ENCODE measurements at regions not wholly inside any gene's neighbourhood (a gene's known extent, or its start where the extent isn't known, plus 50 kb on each side); places are given as distances from the start of the nearest gene placed in this dataset.
A peak's percentile ranks its signal among the peaks of the same experiment; 100 is the strongest.

DNA sequence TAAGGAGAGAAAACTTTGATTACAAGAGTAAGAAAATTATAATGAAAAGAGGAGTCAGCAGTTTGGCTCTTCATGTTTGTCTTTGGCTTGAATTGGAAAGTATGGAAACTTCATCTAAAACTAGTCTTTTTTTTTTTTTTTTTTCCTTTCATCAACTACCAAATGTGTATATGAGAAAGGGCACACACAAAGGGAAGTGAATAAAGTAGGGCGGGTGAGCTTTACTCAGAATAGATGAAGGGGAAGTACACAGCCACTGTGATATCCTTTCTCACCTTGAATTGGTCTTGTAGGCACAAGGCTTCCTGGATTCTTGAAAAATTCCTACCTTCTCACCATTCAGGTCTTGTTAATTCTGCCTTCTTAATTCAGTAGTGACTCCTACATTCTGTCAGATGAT, 652.3 kb upstream of the KCNMB2 start:
- ChIA-PET POLR2A (ENCODE audit: partially characterized antibody) (no interaction called here), CTCF (ENCODE audit: partially characterized antibody) (no interaction called here)
- Histone ChIP-seq H3K56ac (replicated peaks; ENCODE audit: insufficient read length, low read depth, low read length) (no peak overlapping the region), H3K27ac (ENCODE audit: low read depth, low read length) (no peak overlapping the region), H3K9me3 (ENCODE audit: insufficient read depth in 2 of 2, low read depth in 1 of 2, low read length in 1 of 2) (no peaks in the 10 kb centered on the region), H3K9ac (replicated peaks in 1 of 4; ENCODE audit: extremely low read depth in 1 of 4, low read depth in 3 of 4, low read length in 3 of 4) (no peak overlapping the region), H2BK15ac (ENCODE audit: low read length) (no peak overlapping the region), H3K14ac (ENCODE audit: insufficient read length) (no peak overlapping the region), H2AFZ (ENCODE audit: low read length) (peak overlapping the region; percentile 66; the same call in 1 of the 2 replicates), H3K4me1 (replicated peaks in 1 of 4; ENCODE audit: control insufficient read depth in 3 of 4, insufficient read depth in 4 of 4, low read length in 3 of 4) (no peaks in the 10 kb centered on the region), H3K23ac (ENCODE audit: insufficient read length) (no peak overlapping the region), H3K79me2 (ENCODE audit: control insufficient read depth in 1 of 2, insufficient read depth in 2 of 2, low read length in 2 of 2) (no peaks in the 10 kb centered on the region), H2AK5ac (ENCODE audit: low read depth, low read length) (no peak overlapping the region), H3K23me2 (ENCODE audit: low read depth, low read length) (no peaks in the 10 kb centered on the region), H3K79me1 (ENCODE audit: low read depth, low read length) (no peaks in the 10 kb centered on the region), H3K18ac (ENCODE audit: extremely low read depth, low read length) (no peak overlapping the region), H4K20me1 (replicated peaks in 1 of 2; ENCODE audit: control insufficient read depth in 1 of 2, insufficient read depth in 2 of 2, low read length in 2 of 2) (no peaks in the 10 kb centered on the region), H3K27me3 (replicated peaks in 1 of 4; ENCODE audit: control insufficient read depth in 3 of 4, extremely low read depth in 1 of 4, insufficient read depth in 3 of 4, low read length in 3 of 4) (no peaks in the 10 kb centered on the region), H2BK12ac (ENCODE audit: low read depth, low read length) (no peak overlapping the region), H4K91ac (replicated peaks; ENCODE audit: insufficient read length, low read length) (no peak overlapping the region), H4K8ac (ENCODE audit: extremely low read depth, insufficient read depth, low read length) (no peak overlapping the region), H2BK120ac (replicated peaks; ENCODE audit: low read depth, low read length) (no peak overlapping the region), H3K4me3 (ENCODE audit: extremely low read depth in 1 of 4, insufficient read depth in 2 of 4, low read depth in 3 of 4, low read length in 4 of 4) (no peak overlapping the region), H3K4me2 (ENCODE audit: insufficient read depth in 1 of 2, low read depth in 2 of 2, low read length in 2 of 2) (no peak overlapping the region), H2BK5ac (ENCODE audit: low read depth, low read length) (no peak overlapping the region), H3K36me3 (ENCODE audit: control insufficient read depth in 2 of 4, insufficient read depth in 4 of 4, low read length in 3 of 4) (no peaks in the 10 kb centered on the region), H3K4ac (replicated peaks; ENCODE audit: insufficient read length, low read depth, low read length) (no peak overlapping the region), H4K5ac (ENCODE audit: insufficient read length, low read depth, low read length) (no peak overlapping the region), H2BK20ac (ENCODE audit: low read length) (no peak overlapping the region)
- WGBS, 2 experiments (ENCODE audit: extremely low coverage in 1 of 2, insufficient coverage in 1 of 2, insufficient read length in 1 of 2, insufficient replicate concordance in 2 of 2, low coverage in 1 of 2, low lambda C conversion rate in 2 of 2, missing lambda C conversion rate in 1 of 2), result 88% methylated on average over 1 of the region's 1 CpG; no CpG with 5 or more reads in 1 of the 2 experiments
- FAIRE-seq, result no peak
- no peak for DNase-seq (ENCODE audit: low read depth in 1 of 2, low spot score in 2 of 2)
- TF ChIP-seq ZNF274 (IDR thresholded peaks at IDR 0.05; ENCODE audit: borderline replicate concordance, extremely low read depth, low read length) (no peak), RNF2 (IDR thresholded peaks at IDR 0.05; ENCODE audit: borderline replicate concordance, low read depth, low read length, missing control alignments, poor library complexity, severe bottlenecking) (no peak), KDM4A (IDR thresholded peaks at IDR 0.05; ENCODE audit: low read depth, low read length, severe bottlenecking) (no peak), RAD21 (IDR thresholded peaks at IDR 0.05 in 1 of 2, conservative IDR thresholded peaks at IDR 0.05 in 1 of 2; ENCODE audit: low read depth in 2 of 2, low read length in 2 of 2) (no peak), CHD2 (IDR thresholded peaks at IDR 0.05; ENCODE audit: low read length) (no peak), KDM1A (IDR thresholded peaks at IDR 0.05; ENCODE audit: borderline replicate concordance, low read length) (no peak), HDAC2 (IDR thresholded peaks at IDR 0.05; ENCODE audit: borderline replicate concordance in 1 of 2, low read depth in 2 of 2, low read length in 2 of 2) (no peak), ATF2 (IDR thresholded peaks at IDR 0.05; ENCODE audit: low read length) (no peak), TCF12 (IDR thresholded peaks at IDR 0.05; ENCODE audit: low read depth, low read length) (no peak), TEAD4 (IDR thresholded peaks at IDR 0.05; ENCODE audit: low read depth, low read length) (no peak), SP1 (IDR thresholded peaks at IDR 0.05; ENCODE audit: low read depth, low read length) (no peak)
